ENCODE measurements at regions not wholly inside any gene's neighbourhood (a gene's known extent, or its start where the extent isn't known, plus 50 kb on each side); places are given as distances from the start of the nearest gene placed in this dataset.
"Not testable (repeated sequence)": the region's sequence is repeated elsewhere in the genome, so short reads cannot be mapped to it uniquely, and the experiment has no call there.

GRCh38 chr2:44051593-44052347 lies 56.0 kb upstream of the LRPPRC start:
- no peak for DNase-seq

- DNase-seq = no peak
These were observed 56.8 kb upstream of the LRPPRC start for GRCh38 chr2:44052584-44052983.

- DNase-seq = no peak
These were observed 57.3 kb upstream of the LRPPRC start for GRCh38 chr2:44053052-44053451.

- no peak for DNase-seq
These were observed 57.7 kb upstream of the LRPPRC start for GRCh38 chr2:44053456-44053855.

- no peak for DNase-seq
These were observed 59.4 kb upstream of the LRPPRC start for GRCh38 chr2:44055229-44055628.

GRCh38 chr2:44055664-44056063 lies 59.9 kb upstream of the LRPPRC start:
- no peak for DNase-seq

GRCh38 chr2:44056947-44057346 lies 61.2 kb upstream of the LRPPRC start:
- no peak for DNase-seq

GRCh38 chr2:44060286-44060685 lies 64.5 kb upstream of the LRPPRC start:
- not testable (repeated sequence) for DNase-seq

- DNase-seq = no peak
These were observed 65.2 kb upstream of the LRPPRC start for GRCh38 chr2:44060990-44061389.

- DNase-seq = no peak
These were observed 65.7 kb upstream of the LRPPRC start for GRCh38 chr2:44061469-44061868.

GRCh38 chr2:44061876-44062275 lies 66.1 kb upstream of the LRPPRC start:
- no peak for DNase-seq

- no peak for DNase-seq
These were observed 67.2 kb upstream of the LRPPRC start for GRCh38 chr2:44063033-44063432.

GRCh38 chr2:44064281-44064680 lies 68.5 kb upstream of the LRPPRC start:
- not testable (repeated sequence) for DNase-seq

- not testable (repeated sequence) for DNase-seq
These were observed 71.4 kb upstream of the LRPPRC start for GRCh38 chr2:44067012-44067790.

- DNase-seq = not testable (repeated sequence)
These were observed 72.0 kb upstream of the LRPPRC start for GRCh38 chr2:44067791-44068181.

- no peak for DNase-seq
These were observed 75.8 kb upstream of the LRPPRC start for GRCh38 chr2:44071454-44072046.

- not testable (repeated sequence) for DNase-seq
These were observed 77.9 kb upstream of the LRPPRC start for GRCh38 chr2:44073667-44074066.

GRCh38 chr2:44074795-44075194 lies 79.0 kb upstream of the LRPPRC start:
- DNase-seq = not testable (repeated sequence)

GRCh38 chr2:44075541-44075940 lies 79.8 kb upstream of the LRPPRC start:
- DNase-seq = no peak

GRCh38 chr2:44077942-44078511 lies 82.2 kb upstream of the LRPPRC start:
- no peak for DNase-seq

- DNase-seq = no peak
These were observed 83.9 kb upstream of the LRPPRC start for GRCh38 chr2:44079686-44080085.

- no peak for DNase-seq
These were observed 85.6 kb upstream of the PPM1B start for GRCh38 chr2:44083054-44083453.

GRCh38 chr2:44084850-44085249 lies 83.8 kb upstream of the PPM1B start:
- no peak for DNase-seq

- no peak for DNase-seq
These were observed 82.0 kb upstream of the PPM1B start for GRCh38 chr2:44086629-44087028.
